GM23338 (cell line): ENCODE measurements at regions not wholly inside any gene's neighbourhood (a gene's known extent, or its start where the extent isn't known, plus 50 kb on each side); places are given as distances from the start of the nearest gene placed in this dataset.

Source experiments
- ATAC-seq: fragments of 200-7000 bp; cut with Tn5 transposase; 3 replicates; pipeline ENCODE4 v1.9.1; 2020
- DNase-seq: peaks from one replicate; pipeline ENCODE4 v3.0.0-alpha.2; 2015; ENCODE audit warnings: low spot score
- H2AFZ ChIP-seq: fragments of 200-600 bp; sonication (generic); 2 replicates; pipeline ENCODE4 v1.8.0; 2016; ENCODE audit warnings: antibody characterized with exemption, mild to moderate bottlenecking, moderate library complexity
- H3F3A ChIP-seq: fragments of 200-600 bp; sonication (generic); replicated peaks from 2 replicates; pipeline ENCODE4 v1.8.0; 2017; ENCODE audit warnings: antibody characterized with exemption, mixed run types, low read depth
- H3K27ac ChIP-seq: fragments of 200-600 bp; sonication (generic); 2 replicates; pipeline ENCODE4 v1.6.1; 2016; ENCODE audit warnings: low read depth
- H3K27me3 ChIP-seq: fragments of 200-600 bp; sonication (generic); 2 replicates; pipeline ENCODE4 v1.8.0; 2016; ENCODE audit warnings: mild to moderate bottlenecking, mixed run types, moderate library complexity; ENCODE audit not compliant: insufficient read depth
- H3K36me3 ChIP-seq: fragments of 200-600 bp; sonication (generic); 2 replicates; pipeline ENCODE4 v1.8.0; 2016; ENCODE audit warnings: mild to moderate bottlenecking; ENCODE audit not compliant: insufficient read depth
- H3K4me1 ChIP-seq: fragments of 200-600 bp; sonication (generic); 2 replicates; pipeline ENCODE4 v1.8.0; 2016; ENCODE audit warnings: mild to moderate bottlenecking, moderate library complexity; ENCODE audit not compliant: insufficient read depth
- H3K4me2 ChIP-seq: fragments of 200-600 bp; sonication (generic); 2 replicates; pipeline ENCODE4 v1.7.1; 2017; ENCODE audit warnings: mixed run types
- H3K4me3 ChIP-seq: fragments of 200-600 bp; sonication (generic); 2 replicates; pipeline ENCODE4 v1.6.1; 2016; ENCODE audit warnings: mixed run types
- H3K79me2 ChIP-seq: fragments of 200-600 bp; sonication (generic); replicated peaks from 2 replicates; pipeline ENCODE4 v1.8.0; 2017; ENCODE audit warnings: mild to moderate bottlenecking; ENCODE audit not compliant: insufficient read depth
- H3K9me2 ChIP-seq: fragments of 200-600 bp; sonication (generic); 2 replicates; pipeline ENCODE4 v1.8.0; 2017; ENCODE audit not compliant: insufficient read depth
- H4K20me1 ChIP-seq: fragments of 200-600 bp; sonication (generic); replicated peaks from 2 replicates; pipeline ENCODE4 v1.8.0; 2017; ENCODE audit warnings: mild to moderate bottlenecking; ENCODE audit not compliant: insufficient read depth
- H3K27ac Mint-ChIP-seq: 2 replicates; pipeline ENCODE4 v1.8.0; 2020; ENCODE audit warnings: inconsistent platforms, mild to moderate bottlenecking, moderate library complexity, mixed read lengths
- H3K27me3 Mint-ChIP-seq: 3 replicates; pipeline ENCODE4 v1.8.0; 2022; ENCODE audit warnings: low read depth, mild to moderate bottlenecking, moderate library complexity, mixed read lengths, inconsistent platforms; ENCODE audit not compliant: insufficient read depth, poor library complexity
- H3K36me3 Mint-ChIP-seq: 3 replicates; pipeline ENCODE4 v1.8.0; 2021; ENCODE audit warnings: low read depth, mild to moderate bottlenecking, inconsistent platforms, moderate library complexity, mixed read lengths
- H3K4me1 Mint-ChIP-seq: 3 replicates; pipeline ENCODE4 v1.8.0; 2020; ENCODE audit warnings: mild to moderate bottlenecking, inconsistent platforms, mixed read lengths
- H3K4me3 Mint-ChIP-seq: 3 replicates; pipeline ENCODE4 v1.8.0; 2021; ENCODE audit warnings: moderate library complexity, mild to moderate bottlenecking, inconsistent platforms, mixed read lengths
- H3K9me3 Mint-ChIP-seq: 3 replicates; pipeline ENCODE4 v1.8.0; 2020; ENCODE audit warnings: moderate library complexity, mild to moderate bottlenecking, inconsistent platforms, mixed read lengths
- NANOG ChIP-seq: IDR thresholded peaks from 2 replicates; pipeline ENCODE4 v1.6.1; 2016; ENCODE audit warnings: antibody characterized with exemption, borderline replicate concordance
- ZNF114 ChIP-seq: fragments of 250-450 bp; sonication (Bioruptor Pico); IDR thresholded peaks from 2 replicates; pipeline ENCODE4 v1.5.0; 2020; ENCODE audit warnings: mild to moderate bottlenecking, moderate library complexity
- TF ChIP-seq, protein P1 (sequence below), 2 experiments: fragments of 200-600 bp in 1 of 2; sonication (generic) in 1 of 2; conservative IDR thresholded peaks; 2 replicates each; pipeline versions ENCODE4 v1.5.1 to v1.6.1; 2016 to 2017; ENCODE audit warnings: antibody characterized with exemption in 2 of 2, low read depth in 2 of 2, mild to moderate bottlenecking in 2 of 2, moderate library complexity in 1 of 2
- TF ChIP-seq, protein P2 (sequence below): fragments of 250-450 bp; sonication (Bioruptor Pico); IDR thresholded peaks from 2 replicates; pipeline ENCODE4 v1.5.0; 2020; ENCODE audit warnings: mild to moderate bottlenecking, moderate library complexity
- TF ChIP-seq, protein P3 (sequence below): IDR thresholded peaks from 2 replicates; pipeline ENCODE4 v1.6.1; 2016; ENCODE audit warnings: antibody characterized with exemption

DNA sequence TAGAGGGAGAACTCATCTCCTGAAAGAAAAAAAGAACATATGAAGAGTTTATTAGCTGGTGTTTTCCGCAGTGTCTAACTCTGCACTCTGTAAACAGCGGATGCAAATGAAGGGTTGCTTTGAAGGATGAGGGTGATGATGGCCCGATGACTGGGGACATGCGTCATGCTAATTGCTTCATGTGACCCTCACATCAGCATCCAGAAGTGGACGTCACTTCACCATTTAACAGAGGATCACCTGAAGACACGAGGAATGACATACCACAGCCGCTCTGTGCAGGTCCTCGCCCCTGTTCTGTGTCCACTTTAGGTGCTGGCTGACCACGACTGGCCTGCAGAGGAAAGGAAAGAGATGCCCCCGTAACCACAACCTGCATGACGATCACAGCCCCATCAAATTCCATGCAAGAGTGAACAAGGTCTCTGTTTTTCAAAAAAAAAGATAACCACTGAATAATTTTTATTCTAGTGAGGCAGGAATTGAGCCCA lies 82.9 kb downstream of the KLF6 start:
- no peak overlapping the region for H3K27ac Mint-ChIP-seq
- no peak for ATAC-seq
- TF ChIP-seq, protein P1, sequence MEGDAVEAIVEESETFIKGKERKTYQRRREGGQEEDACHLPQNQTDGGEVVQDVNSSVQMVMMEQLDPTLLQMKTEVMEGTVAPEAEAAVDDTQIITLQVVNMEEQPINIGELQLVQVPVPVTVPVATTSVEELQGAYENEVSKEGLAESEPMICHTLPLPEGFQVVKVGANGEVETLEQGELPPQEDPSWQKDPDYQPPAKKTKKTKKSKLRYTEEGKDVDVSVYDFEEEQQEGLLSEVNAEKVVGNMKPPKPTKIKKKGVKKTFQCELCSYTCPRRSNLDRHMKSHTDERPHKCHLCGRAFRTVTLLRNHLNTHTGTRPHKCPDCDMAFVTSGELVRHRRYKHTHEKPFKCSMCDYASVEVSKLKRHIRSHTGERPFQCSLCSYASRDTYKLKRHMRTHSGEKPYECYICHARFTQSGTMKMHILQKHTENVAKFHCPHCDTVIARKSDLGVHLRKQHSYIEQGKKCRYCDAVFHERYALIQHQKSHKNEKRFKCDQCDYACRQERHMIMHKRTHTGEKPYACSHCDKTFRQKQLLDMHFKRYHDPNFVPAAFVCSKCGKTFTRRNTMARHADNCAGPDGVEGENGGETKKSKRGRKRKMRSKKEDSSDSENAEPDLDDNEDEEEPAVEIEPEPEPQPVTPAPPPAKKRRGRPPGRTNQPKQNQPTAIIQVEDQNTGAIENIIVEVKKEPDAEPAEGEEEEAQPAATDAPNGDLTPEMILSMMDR (conservative IDR thresholded peaks at IDR 0.05; ENCODE audit: low read depth in 2 of 2): no peak
- TF ChIP-seq, protein P2, sequence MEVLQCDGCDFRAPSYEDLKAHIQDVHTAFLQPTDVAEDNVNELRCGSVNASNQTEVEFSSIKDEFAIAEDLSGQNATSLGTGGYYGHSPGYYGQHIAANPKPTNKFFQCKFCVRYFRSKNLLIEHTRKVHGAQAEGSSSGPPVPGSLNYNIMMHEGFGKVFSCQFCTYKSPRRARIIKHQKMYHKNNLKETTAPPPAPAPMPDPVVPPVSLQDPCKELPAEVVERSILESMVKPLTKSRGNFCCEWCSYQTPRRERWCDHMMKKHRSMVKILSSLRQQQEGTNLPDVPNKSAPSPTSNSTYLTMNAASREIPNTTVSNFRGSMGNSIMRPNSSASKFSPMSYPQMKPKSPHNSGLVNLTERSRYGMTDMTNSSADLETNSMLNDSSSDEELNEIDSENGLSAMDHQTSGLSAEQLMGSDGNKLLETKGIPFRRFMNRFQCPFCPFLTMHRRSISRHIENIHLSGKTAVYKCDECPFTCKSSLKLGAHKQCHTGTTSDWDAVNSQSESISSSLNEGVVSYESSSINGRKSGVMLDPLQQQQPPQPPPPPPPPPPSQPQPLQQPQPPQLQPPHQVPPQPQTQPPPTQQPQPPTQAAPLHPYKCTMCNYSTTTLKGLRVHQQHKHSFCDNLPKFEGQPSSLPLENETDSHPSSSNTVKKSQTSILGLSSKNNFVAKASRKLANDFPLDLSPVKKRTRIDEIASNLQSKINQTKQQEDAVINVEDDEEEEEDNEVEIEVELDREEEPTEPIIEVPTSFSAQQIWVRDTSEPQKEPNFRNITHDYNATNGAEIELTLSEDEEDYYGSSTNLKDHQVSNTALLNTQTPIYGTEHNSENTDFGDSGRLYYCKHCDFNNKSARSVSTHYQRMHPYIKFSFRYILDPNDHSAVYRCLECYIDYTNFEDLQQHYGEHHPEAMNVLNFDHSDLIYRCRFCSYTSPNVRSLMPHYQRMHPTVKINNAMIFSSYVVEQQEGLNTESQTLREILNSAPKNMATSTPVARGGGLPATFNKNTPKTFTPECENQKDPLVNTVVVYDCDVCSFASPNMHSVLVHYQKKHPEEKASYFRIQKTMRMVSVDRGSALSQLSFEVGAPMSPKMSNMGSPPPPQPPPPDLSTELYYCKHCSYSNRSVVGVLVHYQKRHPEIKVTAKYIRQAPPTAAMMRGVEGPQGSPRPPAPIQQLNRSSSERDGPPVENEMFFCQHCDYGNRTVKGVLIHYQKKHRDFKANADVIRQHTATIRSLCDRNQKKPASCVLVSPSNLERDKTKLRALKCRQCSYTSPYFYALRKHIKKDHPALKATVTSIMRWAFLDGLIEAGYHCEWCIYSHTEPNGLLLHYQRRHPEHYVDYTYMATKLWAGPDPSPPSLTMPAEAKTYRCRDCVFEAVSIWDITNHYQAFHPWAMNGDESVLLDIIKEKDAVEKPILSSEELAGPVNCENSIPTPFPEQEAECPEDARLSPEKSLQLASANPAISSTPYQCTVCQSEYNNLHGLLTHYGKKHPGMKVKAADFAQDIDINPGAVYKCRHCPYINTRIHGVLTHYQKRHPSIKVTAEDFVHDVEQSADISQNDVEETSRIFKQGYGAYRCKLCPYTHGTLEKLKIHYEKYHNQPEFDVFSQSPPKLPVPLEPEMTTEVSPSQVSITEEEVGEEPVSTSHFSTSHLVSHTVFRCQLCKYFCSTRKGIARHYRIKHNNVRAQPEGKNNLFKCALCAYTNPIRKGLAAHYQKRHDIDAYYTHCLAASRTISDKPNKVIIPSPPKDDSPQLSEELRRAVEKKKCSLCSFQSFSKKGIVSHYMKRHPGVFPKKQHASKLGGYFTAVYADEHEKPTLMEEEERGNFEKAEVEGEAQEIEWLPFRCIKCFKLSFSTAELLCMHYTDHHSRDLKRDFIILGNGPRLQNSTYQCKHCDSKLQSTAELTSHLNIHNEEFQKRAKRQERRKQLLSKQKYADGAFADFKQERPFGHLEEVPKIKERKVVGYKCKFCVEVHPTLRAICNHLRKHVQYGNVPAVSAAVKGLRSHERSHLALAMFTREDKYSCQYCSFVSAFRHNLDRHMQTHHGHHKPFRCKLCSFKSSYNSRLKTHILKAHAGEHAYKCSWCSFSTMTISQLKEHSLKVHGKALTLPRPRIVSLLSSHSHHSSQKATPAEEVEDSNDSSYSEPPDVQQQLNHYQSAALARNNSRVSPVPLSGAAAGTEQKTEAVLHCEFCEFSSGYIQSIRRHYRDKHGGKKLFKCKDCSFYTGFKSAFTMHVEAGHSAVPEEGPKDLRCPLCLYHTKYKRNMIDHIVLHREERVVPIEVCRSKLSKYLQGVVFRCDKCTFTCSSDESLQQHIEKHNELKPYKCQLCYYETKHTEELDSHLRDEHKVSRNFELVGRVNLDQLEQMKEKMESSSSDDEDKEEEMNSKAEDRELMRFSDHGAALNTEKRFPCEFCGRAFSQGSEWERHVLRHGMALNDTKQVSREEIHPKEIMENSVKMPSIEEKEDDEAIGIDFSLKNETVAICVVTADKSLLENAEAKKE (CRISPR knock-in tag): no peak
- TF ChIP-seq, protein P3, sequence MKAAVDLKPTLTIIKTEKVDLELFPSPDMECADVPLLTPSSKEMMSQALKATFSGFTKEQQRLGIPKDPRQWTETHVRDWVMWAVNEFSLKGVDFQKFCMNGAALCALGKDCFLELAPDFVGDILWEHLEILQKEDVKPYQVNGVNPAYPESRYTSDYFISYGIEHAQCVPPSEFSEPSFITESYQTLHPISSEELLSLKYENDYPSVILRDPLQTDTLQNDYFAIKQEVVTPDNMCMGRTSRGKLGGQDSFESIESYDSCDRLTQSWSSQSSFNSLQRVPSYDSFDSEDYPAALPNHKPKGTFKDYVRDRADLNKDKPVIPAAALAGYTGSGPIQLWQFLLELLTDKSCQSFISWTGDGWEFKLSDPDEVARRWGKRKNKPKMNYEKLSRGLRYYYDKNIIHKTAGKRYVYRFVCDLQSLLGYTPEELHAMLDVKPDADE: no peak
- TF ChIP-seq NANOG (no peak), ZNF114 (CRISPR knock-in tag) (no peak)

More for the DNA sequence above, 82.9 kb downstream of the KLF6 start:
- no peaks in the 10 kb centered on the region for H3F3A ChIP-seq
- H3K27me3 ChIP-seq: no peaks in the 10 kb centered on the region
- H3K36me3 Mint-ChIP-seq: no peaks in the 10 kb centered on the region; the same call in 2 of the 3 replicates
- no peak overlapping the region for H2AFZ ChIP-seq
- peaks cover 20% of the 10 kb centered on the region for H3K4me1 Mint-ChIP-seq
- H3K36me3 ChIP-seq: no peaks in the 10 kb centered on the region
- H3K79me2 ChIP-seq: no peaks in the 10 kb centered on the region
- H3K4me1 ChIP-seq: peaks cover 19% of the 10 kb centered on the region
- H3K4me3 Mint-ChIP-seq: no peak overlapping the region
- peaks cover under 1% of the 10 kb centered on the region; the same call in 2 of the 3 replicates for H3K9me3 Mint-ChIP-seq
- H3K4me2 ChIP-seq: no peak overlapping the region
- H3K9me2 ChIP-seq: peaks cover 17% of the 10 kb centered on the region
- H3K4me3 ChIP-seq: no peak overlapping the region
- H4K20me1 ChIP-seq: no peaks in the 10 kb centered on the region
- no peak for DNase-seq
- H3K27ac ChIP-seq: no peak overlapping the region
- H3K27me3 Mint-ChIP-seq: no peaks in the 10 kb centered on the region
